GM19395 (cell line): ENCODE measurements at regions not wholly inside any gene's neighbourhood (a gene's known extent, or its start where the extent isn't known, plus 50 kb on each side); places are given as distances from the start of the nearest gene placed in this dataset.

Experiments used
- ATAC-seq: cut with Tn5 transposase; IDR thresholded peaks from one replicate; pipeline ENCODE4 v1.9.1; 2021; ENCODE audit warnings: mild to moderate bottlenecking, moderate library complexity; ENCODE audit not compliant: unreplicated experiment

- ATAC-seq, result no peak
These were observed 84.9 kb upstream of the SLC44A3 start for GRCh38 chr1:94734963-94735901.

- no peak for ATAC-seq
These were observed 88.3 kb upstream of the SLC44A3 start for GRCh38 chr1:94731891-94732290.

- no peak for ATAC-seq
These were observed 89.7 kb upstream of the SLC44A3 start for GRCh38 chr1:94730450-94730849.

GRCh38 chr1:94729267-94729666 lies 90.9 kb upstream of the SLC44A3 start:
- ATAC-seq, result no peak

GRCh38 chr1:94727846-94728715 lies 92.1 kb upstream of the SLC44A3 start:
- no peak for ATAC-seq

GRCh38 chr1:94726981-94727685 lies 93.0 kb upstream of the SLC44A3 start:
- no peak for ATAC-seq

GRCh38 chr1:94725566-94725965 lies 94.6 kb upstream of the SLC44A3 start:
- ATAC-seq, result no peak

GRCh38 chr1:94723894-94724293 lies 96.3 kb upstream of the SLC44A3 start:
- ATAC-seq, result no peak

GRCh38 chr1:94723463-94723862 lies 96.7 kb upstream of the SLC44A3 start:
- no peak for ATAC-seq

- no peak for ATAC-seq
These were observed 98.0 kb upstream of the SLC44A3 start for GRCh38 chr1:94722181-94722580.

- ATAC-seq, result no peak
These were observed 98.9 kb upstream of the SLC44A3 start for GRCh38 chr1:94721240-94721639.

- ATAC-seq, result peak; percentile 100
These were observed 100.0 kb upstream of the SLC44A3 start for GRCh38 chr1:94719926-94720793.

GRCh38 chr1:94716965-94717364 lies 103.2 kb upstream of the SLC44A3 start:
- no peak for ATAC-seq

- no peak for ATAC-seq
These were observed 104.8 kb upstream of the SLC44A3 start for GRCh38 chr1:94715321-94715720.

- no peak for ATAC-seq
These were observed 105.6 kb upstream of the SLC44A3 start for GRCh38 chr1:94714552-94714951.

GRCh38 chr1:94714152-94714551 lies 106.0 kb upstream of the SLC44A3 start:
- ATAC-seq, result no peak

GRCh38 chr1:94713472-94714141 lies 106.5 kb upstream of the SLC44A3 start:
- peak; percentile 89 for ATAC-seq

- ATAC-seq, result no peak
These were observed 110.1 kb upstream of the SLC44A3 start for GRCh38 chr1:94709891-94710581.

- no peak for ATAC-seq
These were observed 111.3 kb upstream of the SLC44A3 start for GRCh38 chr1:94708811-94709210.
